Kidney (tissue), 13 donors: ENCODE measurements at regions not wholly inside any gene's neighbourhood (a gene's known extent, or its start where the extent isn't known, plus 50 kb on each side); places are given as distances from the start of the nearest gene placed in this dataset.

Experiments used
- DNase-seq, 5 donors: peaks; one replicate each; pipeline ENCODE4 v3.0.0-alpha.2; 2013 to 2020
- FAIRE-seq: peaks from 2 replicates; lab custom pipeline; 2012; peaks lifted over from hg19 to GRCh38; lab: Jason Lieb, UNC
- H3K27ac ChIP-seq, 2 donors: one replicate each; pipeline ENCODE4 v1.7.0; 2013; ENCODE audit warnings: low read depth in 2 of 2, low read length in 2 of 2, inconsistent platforms in 1 of 2
- H3K27me3 ChIP-seq: one replicate; pipeline ENCODE4 v1.7.1; 2013; ENCODE audit warnings: low read length, inconsistent platforms; ENCODE audit not compliant: control insufficient read depth, insufficient read depth
- H3K36me3 ChIP-seq, 3 donors: one replicate each; pipeline versions ENCODE4 v1.7.0 to v1.7.1; 2013; ENCODE audit warnings: low read length in 3 of 3, control low read depth in 1 of 3, inconsistent platforms in 1 of 3; ENCODE audit not compliant: insufficient read depth in 3 of 3, control insufficient read depth in 2 of 3
- H3K4me1 ChIP-seq, 3 donors: one replicate each; pipeline versions ENCODE4 v1.7.0 to v1.7.1; 2013; ENCODE audit warnings: low read length in 3 of 3, inconsistent platforms in 1 of 3, low read depth in 1 of 3; ENCODE audit not compliant: control insufficient read depth in 2 of 3, insufficient read depth in 2 of 3
- H3K4me3 ChIP-seq, 3 donors: one replicate each; pipeline versions ENCODE4 v1.7.0 to v1.8.1; 2013; ENCODE audit warnings: low read length in 3 of 3, control low read depth in 1 of 3, inconsistent platforms in 1 of 3
- H3K9ac ChIP-seq, 3 donors: one replicate each; pipeline versions ENCODE4 v1.7.0 to v1.7.1; 2013; ENCODE audit warnings: low read length in 3 of 3, control low read depth in 1 of 3, inconsistent platforms in 1 of 3
- H3K9me3 ChIP-seq, 3 donors: one replicate each; pipeline versions ENCODE4 v1.7.0 to v1.7.1; 2013; ENCODE audit warnings: low read length in 3 of 3, control low read depth in 1 of 3, inconsistent platforms in 1 of 3; ENCODE audit not compliant: control insufficient read depth in 2 of 3, insufficient read depth in 1 of 3
- intact Hi-C: fragments of 100-400 bp; cut with DNase I; formaldehyde crosslinking; loops from one replicate; pipeline ENCODE4 v1.11.1; 2022
- TF ChIP-seq, protein P1 (sequence below): IDR thresholded peaks from 3 replicates; pipeline ENCODE4 v1.5.1; 2012; ENCODE audit warnings: mild to moderate bottlenecking, moderate library complexity, borderline replicate concordance; ENCODE audit not compliant: insufficient read depth; ENCODE audit errors: extremely low read depth
- donor health status: control.
- donor health status: control.
- donor health status: control.
- donor health status: control.
- donor health status: control.
- donor health status: DM: yes; HTN: yes; CAD: no.
- donor health status: Normal renal cell carcinoma (clear cell type).

DNA sequence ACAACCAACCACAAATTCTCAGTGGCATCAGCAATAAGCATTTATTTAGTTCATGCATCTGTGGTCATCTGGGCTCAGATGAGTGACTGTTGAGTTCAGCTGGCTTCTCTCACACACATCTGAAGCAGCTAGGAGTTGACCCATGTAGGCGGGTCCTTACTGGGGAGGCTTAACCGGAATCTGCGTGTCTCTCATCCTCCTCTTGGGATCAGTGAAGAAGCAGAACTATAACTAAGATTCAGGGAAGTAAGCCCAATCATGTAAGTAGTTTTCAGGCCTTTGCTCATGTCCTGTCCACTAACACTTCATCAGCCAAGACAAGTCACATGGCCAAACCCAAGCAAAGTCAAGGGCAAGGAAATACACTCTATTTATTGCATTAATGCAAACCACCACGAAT lies 236.2 kb downstream of the C11orf87 start:
- no peaks in the 10 kb centered on the region for H3K27me3 ChIP-seq
- no peaks in the 10 kb centered on the region for H3K36me3 ChIP-seq
- DNase-seq (no peak), FAIRE-seq (no peak)
- no peak overlapping the region for H3K27ac ChIP-seq
- intact Hi-C loops = no loop called here
- TF ChIP-seq, protein P1, sequence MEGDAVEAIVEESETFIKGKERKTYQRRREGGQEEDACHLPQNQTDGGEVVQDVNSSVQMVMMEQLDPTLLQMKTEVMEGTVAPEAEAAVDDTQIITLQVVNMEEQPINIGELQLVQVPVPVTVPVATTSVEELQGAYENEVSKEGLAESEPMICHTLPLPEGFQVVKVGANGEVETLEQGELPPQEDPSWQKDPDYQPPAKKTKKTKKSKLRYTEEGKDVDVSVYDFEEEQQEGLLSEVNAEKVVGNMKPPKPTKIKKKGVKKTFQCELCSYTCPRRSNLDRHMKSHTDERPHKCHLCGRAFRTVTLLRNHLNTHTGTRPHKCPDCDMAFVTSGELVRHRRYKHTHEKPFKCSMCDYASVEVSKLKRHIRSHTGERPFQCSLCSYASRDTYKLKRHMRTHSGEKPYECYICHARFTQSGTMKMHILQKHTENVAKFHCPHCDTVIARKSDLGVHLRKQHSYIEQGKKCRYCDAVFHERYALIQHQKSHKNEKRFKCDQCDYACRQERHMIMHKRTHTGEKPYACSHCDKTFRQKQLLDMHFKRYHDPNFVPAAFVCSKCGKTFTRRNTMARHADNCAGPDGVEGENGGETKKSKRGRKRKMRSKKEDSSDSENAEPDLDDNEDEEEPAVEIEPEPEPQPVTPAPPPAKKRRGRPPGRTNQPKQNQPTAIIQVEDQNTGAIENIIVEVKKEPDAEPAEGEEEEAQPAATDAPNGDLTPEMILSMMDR = no peak
- H3K4me3 ChIP-seq = no peak overlapping the region
- H3K9me3 ChIP-seq = no peaks in the 10 kb centered on the region
- no peak overlapping the region for H3K9ac ChIP-seq
- no peaks in the 10 kb centered on the region for H3K4me1 ChIP-seq

GRCh38 chr11:109667719-109668118 lies 245.7 kb downstream of the C11orf87 start:
- H3K36me3 ChIP-seq = no peaks in the 10 kb centered on the region
- no peak overlapping the region for H3K27ac ChIP-seq
- H3K9ac ChIP-seq = no peak overlapping the region
- H3K4me1 ChIP-seq = no peaks in the 10 kb centered on the region
- DNase-seq (no peak), FAIRE-seq (no peak)
- no peaks in the 10 kb centered on the region for H3K9me3 ChIP-seq
- no peaks in the 10 kb centered on the region for H3K27me3 ChIP-seq
- no peak overlapping the region for H3K4me3 ChIP-seq
- TF ChIP-seq, protein P1 = no peak
- intact Hi-C loops = no loop called here

DNA sequence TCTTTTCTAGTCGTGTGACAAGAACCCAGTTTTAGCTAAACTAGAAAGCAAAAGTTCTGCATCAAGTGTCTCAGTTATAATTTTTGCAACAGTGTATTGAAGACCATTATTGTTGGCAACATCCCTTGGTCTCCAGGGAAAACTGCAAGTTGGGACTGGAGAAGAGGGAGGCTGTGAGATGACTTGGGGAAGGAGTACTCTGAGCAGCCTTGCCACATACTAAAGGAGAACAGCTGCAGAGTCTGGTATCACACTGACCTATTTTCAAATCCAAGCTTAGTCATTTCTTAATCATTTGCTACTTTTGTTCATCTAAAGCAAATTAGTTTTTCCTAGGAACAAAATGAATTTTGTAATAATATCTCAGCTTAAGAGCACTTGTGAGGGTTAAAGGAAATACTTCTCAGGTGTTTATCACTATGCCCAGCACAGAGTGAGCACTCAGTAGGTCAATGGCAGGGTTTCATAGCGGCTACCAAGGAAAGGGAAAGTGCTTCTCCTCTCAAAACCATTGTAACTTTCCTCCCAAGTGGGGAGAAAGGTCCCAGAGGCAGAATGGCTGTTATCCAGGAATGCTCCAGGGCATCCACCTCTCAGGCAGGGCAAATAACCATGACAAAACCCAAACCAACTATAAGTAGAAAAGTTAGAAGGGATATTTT lies 247.1 kb downstream of the C11orf87 start:
- TF ChIP-seq, protein P1 = no peak
- H3K4me1 ChIP-seq = no peaks in the 10 kb centered on the region
- DNase-seq = no peak
- no peaks in the 10 kb centered on the region for H3K27me3 ChIP-seq
- no peak overlapping the region for H3K4me3 ChIP-seq
- intact Hi-C loops = no loop called here
- H3K36me3 ChIP-seq = no peaks in the 10 kb centered on the region
- H3K9ac ChIP-seq = no peak overlapping the region
- FAIRE-seq = no peak
- H3K9me3 ChIP-seq = no peaks in the 10 kb centered on the region
- H3K27ac ChIP-seq = no peak overlapping the region

DNA sequence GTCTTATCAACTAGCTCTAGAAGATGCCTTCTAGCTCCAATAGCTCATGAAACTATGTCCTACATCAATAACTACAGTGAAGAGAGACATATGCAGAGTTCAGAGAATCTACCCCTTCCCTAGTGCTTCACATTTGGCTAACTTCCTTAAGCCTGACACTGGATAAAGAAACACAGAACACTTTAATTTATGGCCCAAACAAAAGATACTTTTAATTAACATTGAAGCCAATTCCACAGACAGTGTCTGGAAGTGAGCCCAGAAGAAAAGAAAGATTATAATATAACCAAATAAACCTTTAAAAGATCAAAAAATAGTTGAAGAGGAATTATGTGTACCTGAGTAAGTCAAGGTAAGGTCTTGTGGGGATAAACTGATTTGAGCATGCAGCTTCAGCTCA lies 255.2 kb downstream of the C11orf87 start:
- Histone ChIP-seq H3K9ac (no peak overlapping the region), H3K36me3 (no peaks in the 10 kb centered on the region), H3K4me1 (no peaks in the 10 kb centered on the region), H3K27ac (no peak overlapping the region), H3K27me3 (no peaks in the 10 kb centered on the region), H3K9me3 (no peaks in the 10 kb centered on the region), H3K4me3 (no peak overlapping the region)
- intact Hi-C loops = no loop called here
- FAIRE-seq = no peak
- DNase-seq = peak in 1 of 5 donors; percentile 20
- TF ChIP-seq, protein P1 = no peak
